Glutamatergic neuron (in vitro differentiated cells): ENCODE measurements at regions not wholly inside any gene's neighbourhood (a gene's known extent, or its start where the extent isn't known, plus 50 kb on each side); places are given as distances from the start of the nearest gene placed in this dataset.

ENCODE experiments used
- DNase-seq: peaks from one replicate; pipeline ENCODE4 v3.0.0; 2022
- H3K27ac Mint-ChIP-seq: one replicate; pipeline ENCODE4 v1.8.0; 2020; ENCODE audit warnings: mild to moderate bottlenecking, mixed read lengths, inconsistent platforms; ENCODE audit not compliant: unreplicated experiment
- H3K27me3 Mint-ChIP-seq: one replicate; pipeline ENCODE4 v1.8.0; 2020; ENCODE audit warnings: mild to moderate bottlenecking, moderate library complexity, mixed read lengths, inconsistent platforms; ENCODE audit not compliant: unreplicated experiment
- H3K36me3 Mint-ChIP-seq: one replicate; pipeline ENCODE4 v1.8.0; 2020; ENCODE audit warnings: mild to moderate bottlenecking, mixed read lengths, inconsistent platforms; ENCODE audit not compliant: unreplicated experiment
- H3K4me1 Mint-ChIP-seq: one replicate; pipeline ENCODE4 v1.8.0; 2020; ENCODE audit warnings: mild to moderate bottlenecking, low read depth, mixed read lengths, inconsistent platforms; ENCODE audit not compliant: unreplicated experiment
- H3K4me3 Mint-ChIP-seq: one replicate; pipeline ENCODE4 v1.8.0; 2020; ENCODE audit warnings: mild to moderate bottlenecking, mixed read lengths, inconsistent platforms; ENCODE audit not compliant: unreplicated experiment
- H3K9me3 Mint-ChIP-seq: one replicate; pipeline ENCODE4 v1.8.0; 2020; ENCODE audit warnings: mild to moderate bottlenecking, moderate library complexity, mixed read lengths, inconsistent platforms; ENCODE audit not compliant: unreplicated experiment
- TF ChIP-seq, protein P1 (sequence below): fragments of 200-600 bp; sonication (generic); IDR thresholded peaks from one replicate; pipeline ENCODE4 v1.5.0; 2021; ENCODE audit not compliant: partially characterized antibody, unreplicated experiment

DNA sequence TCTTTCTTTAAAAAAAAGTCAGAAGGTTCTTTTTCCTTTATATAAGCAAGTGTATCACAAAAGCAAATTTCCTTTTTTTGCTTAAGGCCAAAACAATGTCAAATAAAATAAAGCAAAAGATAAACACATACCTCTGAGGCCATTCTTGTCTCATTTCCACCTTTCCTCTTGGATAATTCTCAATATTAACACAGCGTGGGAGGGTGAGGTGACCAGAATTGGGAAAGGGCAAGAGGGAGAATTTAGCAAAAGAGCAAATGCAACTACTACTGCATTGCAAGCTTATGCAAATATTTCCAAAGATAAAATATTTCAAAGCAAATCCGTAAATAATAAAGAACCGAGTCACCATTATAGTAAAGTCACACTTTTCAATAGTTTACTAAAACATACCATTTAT is 153.4 kb upstream of the PSMD7 start:
- no peaks in the 10 kb centered on the region for H3K36me3 Mint-ChIP-seq
- TF ChIP-seq, protein P1, sequence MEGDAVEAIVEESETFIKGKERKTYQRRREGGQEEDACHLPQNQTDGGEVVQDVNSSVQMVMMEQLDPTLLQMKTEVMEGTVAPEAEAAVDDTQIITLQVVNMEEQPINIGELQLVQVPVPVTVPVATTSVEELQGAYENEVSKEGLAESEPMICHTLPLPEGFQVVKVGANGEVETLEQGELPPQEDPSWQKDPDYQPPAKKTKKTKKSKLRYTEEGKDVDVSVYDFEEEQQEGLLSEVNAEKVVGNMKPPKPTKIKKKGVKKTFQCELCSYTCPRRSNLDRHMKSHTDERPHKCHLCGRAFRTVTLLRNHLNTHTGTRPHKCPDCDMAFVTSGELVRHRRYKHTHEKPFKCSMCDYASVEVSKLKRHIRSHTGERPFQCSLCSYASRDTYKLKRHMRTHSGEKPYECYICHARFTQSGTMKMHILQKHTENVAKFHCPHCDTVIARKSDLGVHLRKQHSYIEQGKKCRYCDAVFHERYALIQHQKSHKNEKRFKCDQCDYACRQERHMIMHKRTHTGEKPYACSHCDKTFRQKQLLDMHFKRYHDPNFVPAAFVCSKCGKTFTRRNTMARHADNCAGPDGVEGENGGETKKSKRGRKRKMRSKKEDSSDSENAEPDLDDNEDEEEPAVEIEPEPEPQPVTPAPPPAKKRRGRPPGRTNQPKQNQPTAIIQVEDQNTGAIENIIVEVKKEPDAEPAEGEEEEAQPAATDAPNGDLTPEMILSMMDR = no peak
- H3K4me1 Mint-ChIP-seq = no peaks in the 10 kb centered on the region
- no peak overlapping the region for H3K27ac Mint-ChIP-seq
- no peak for DNase-seq
- peaks cover 3% of the 10 kb centered on the region for H3K9me3 Mint-ChIP-seq
- no peaks in the 10 kb centered on the region for H3K27me3 Mint-ChIP-seq
- H3K4me3 Mint-ChIP-seq = no peak overlapping the region

DNA sequence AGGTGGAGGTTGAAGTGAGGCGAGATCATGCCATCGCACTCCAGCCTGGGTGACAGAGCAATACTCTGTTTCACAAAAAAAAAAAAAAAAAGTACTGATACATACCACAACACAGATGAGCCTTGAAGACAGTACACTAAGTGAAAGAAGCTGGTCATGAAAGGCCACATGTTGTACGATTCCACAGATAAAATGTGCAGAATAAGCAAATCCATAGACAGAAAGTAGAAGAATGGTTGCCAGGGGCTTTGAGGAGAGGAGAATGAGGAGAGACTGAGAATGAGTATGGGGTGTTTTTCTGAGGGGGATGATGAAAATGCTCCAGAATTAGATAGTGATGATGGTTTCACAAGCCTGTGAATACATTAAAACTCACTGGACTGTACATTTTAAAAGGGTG is 155.6 kb upstream of the PSMD7 start:
- H3K27ac Mint-ChIP-seq = no peak overlapping the region
- H3K4me1 Mint-ChIP-seq = no peaks in the 10 kb centered on the region
- TF ChIP-seq, protein P1 = no peak
- DNase-seq = no peak
- peaks cover 3% of the 10 kb centered on the region for H3K9me3 Mint-ChIP-seq
- no peaks in the 10 kb centered on the region for H3K27me3 Mint-ChIP-seq
- no peaks in the 10 kb centered on the region for H3K36me3 Mint-ChIP-seq
- H3K4me3 Mint-ChIP-seq = no peak overlapping the region

DNA sequence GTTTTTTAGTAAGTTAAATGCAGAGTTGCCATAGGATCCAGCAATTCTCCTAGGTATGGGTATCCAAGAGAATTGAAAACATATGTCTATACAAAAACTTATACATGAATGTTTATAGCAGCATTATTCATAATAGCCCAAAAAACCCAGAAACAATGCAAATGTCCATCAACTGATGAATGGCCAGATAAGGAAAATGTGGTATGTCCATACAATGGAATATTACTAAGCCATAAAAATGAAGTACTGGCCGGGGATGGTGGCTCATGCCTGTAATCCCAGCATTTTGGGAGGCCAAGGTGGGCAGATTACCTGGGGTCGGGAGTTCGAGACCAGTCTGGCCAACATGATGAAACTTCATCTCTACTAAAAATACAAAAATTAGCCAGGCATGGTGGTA is 156.1 kb upstream of the PSMD7 start:
- Mint-ChIP-seq H3K9me3 (peaks cover 3% of the 10 kb centered on the region), H3K27ac (no peak overlapping the region), H3K36me3 (no peaks in the 10 kb centered on the region), H3K27me3 (no peaks in the 10 kb centered on the region), H3K4me3 (no peak overlapping the region), H3K4me1 (no peaks in the 10 kb centered on the region)
- TF ChIP-seq, protein P1 = no peak
- no peak for DNase-seq

DNA sequence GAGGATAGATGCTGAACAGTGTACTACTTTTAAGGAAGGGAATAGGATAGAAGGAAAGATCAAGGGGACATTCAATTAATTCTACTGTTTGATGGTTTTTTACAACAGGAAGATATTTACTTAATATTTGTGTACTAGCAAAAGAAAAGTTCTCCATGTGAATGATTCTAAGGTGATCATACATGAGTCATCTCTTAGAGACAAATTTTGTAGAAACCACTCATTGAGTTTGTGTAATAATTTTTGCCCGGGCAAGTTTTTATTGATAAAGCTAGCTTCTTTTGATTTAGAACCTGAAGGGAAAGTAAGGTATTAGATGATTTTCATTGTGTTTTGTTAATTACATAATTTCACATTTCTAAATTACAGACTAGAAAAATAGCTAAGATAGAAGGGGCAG is 172.8 kb upstream of the PSMD7 start:
- Mint-ChIP-seq H3K27me3 (no peaks in the 10 kb centered on the region), H3K9me3 (no peaks in the 10 kb centered on the region), H3K36me3 (no peaks in the 10 kb centered on the region), H3K27ac (no peak overlapping the region), H3K4me1 (no peaks in the 10 kb centered on the region), H3K4me3 (no peak overlapping the region)
- no peak for DNase-seq
- TF ChIP-seq, protein P1 = no peak

DNA sequence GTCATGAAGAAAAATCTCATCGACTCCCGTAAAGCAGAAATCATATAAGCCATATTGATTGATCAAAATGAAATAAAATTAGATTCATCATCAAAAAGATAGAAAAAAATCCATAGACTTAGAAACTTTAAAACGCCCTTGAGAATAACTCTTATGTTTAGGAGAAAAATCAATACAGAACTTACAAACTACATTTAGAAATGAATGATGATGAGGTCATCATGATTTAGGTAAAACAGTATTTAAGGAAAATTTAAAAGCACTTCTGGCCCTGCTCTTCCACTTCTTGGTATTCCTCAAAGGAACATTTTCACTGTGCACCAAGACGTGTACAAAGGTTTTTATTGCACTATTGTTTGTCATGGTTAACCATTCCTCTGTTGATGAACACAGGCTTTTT is 173.4 kb upstream of the PSMD7 start:
- Mint-ChIP-seq H3K27ac (no peak overlapping the region), H3K9me3 (no peaks in the 10 kb centered on the region), H3K36me3 (no peaks in the 10 kb centered on the region), H3K4me3 (no peak overlapping the region), H3K4me1 (no peaks in the 10 kb centered on the region), H3K27me3 (no peaks in the 10 kb centered on the region)
- TF ChIP-seq, protein P1 = no peak
- no peak for DNase-seq
